Skeletal muscle satellite cell (primary cell): ENCODE measurements at regions not wholly inside any gene's neighbourhood (a gene's known extent, or its start where the extent isn't known, plus 50 kb on each side); places are given as distances from the start of the nearest gene placed in this dataset.
"Not testable (repeated sequence)": the region's sequence is repeated elsewhere in the genome, so short reads cannot be mapped to it uniquely, and the experiment has no call there.

Experiments
- H3K27me3 ChIP-seq: 2 replicates; pipeline ENCODE4 v1.7.0; 2013; ENCODE audit warnings: low read length; ENCODE audit not compliant: control insufficient read depth, insufficient read depth
- H3K36me3 ChIP-seq: 2 replicates; pipeline ENCODE4 v1.7.0; 2013; ENCODE audit warnings: mild to moderate bottlenecking, control low read depth, low read length; ENCODE audit not compliant: insufficient read depth
- H3K4me1 ChIP-seq: 2 replicates; pipeline ENCODE4 v1.7.0; 2013; ENCODE audit warnings: low read length; ENCODE audit not compliant: control insufficient read depth, insufficient read depth
- H3K4me2 ChIP-seq: 2 replicates; pipeline ENCODE4 v1.7.0; 2013; ENCODE audit warnings: mild to moderate bottlenecking, low read length
- H3K4me3 ChIP-seq: 2 replicates; pipeline ENCODE4 v1.7.0; 2013; ENCODE audit warnings: low read length
- H3K9ac ChIP-seq: 2 replicates; pipeline ENCODE4 v1.7.0; 2013; ENCODE audit warnings: mild to moderate bottlenecking, low read depth, low read length, moderate library complexity
- H3K9me3 ChIP-seq: replicated peaks from 2 replicates; pipeline ENCODE4 v1.7.0; 2013; ENCODE audit warnings: mild to moderate bottlenecking, control low read depth, low read length

GRCh38 chr20:29764922-29765610 lies 1492.4 kb upstream of the DEFB115 start:
- H3K4me1 ChIP-seq, H3K4me2 ChIP-seq, H3K9me3 ChIP-seq, H3K4me3 ChIP-seq, H3K36me3 ChIP-seq, H3K9ac ChIP-seq, H3K27me3 ChIP-seq: not testable (repeated sequence)

GRCh38 chr20:29778033-29778432 lies 1479.4 kb upstream of the DEFB115 start:
- not testable (repeated sequence) for H3K4me2 ChIP-seq, H3K4me3 ChIP-seq, H3K9ac ChIP-seq, H3K4me1 ChIP-seq, H3K36me3 ChIP-seq, H3K9me3 ChIP-seq, H3K27me3 ChIP-seq

- not testable (repeated sequence) for H3K36me3 ChIP-seq, H3K4me1 ChIP-seq, H3K4me3 ChIP-seq, H3K9ac ChIP-seq, H3K9me3 ChIP-seq, H3K4me2 ChIP-seq, H3K27me3 ChIP-seq
Observed at GRCh38 chr20:29781217-29781616, 1476.2 kb upstream of the DEFB115 start.

- not testable (repeated sequence) for H3K4me2 ChIP-seq, H3K9me3 ChIP-seq, H3K27me3 ChIP-seq, H3K4me1 ChIP-seq, H3K4me3 ChIP-seq, H3K9ac ChIP-seq, H3K36me3 ChIP-seq
Observed at GRCh38 chr20:29781891-29782290, 1475.6 kb upstream of the DEFB115 start.

- not testable (repeated sequence) for H3K4me2 ChIP-seq, H3K27me3 ChIP-seq, H3K4me1 ChIP-seq, H3K9ac ChIP-seq, H3K36me3 ChIP-seq, H3K4me3 ChIP-seq, H3K9me3 ChIP-seq
Observed at GRCh38 chr20:29787456-29787855, 1470.0 kb upstream of the DEFB115 start.

- no peaks in the 10 kb centered on the region for H3K9me3 ChIP-seq
Observed at GRCh38 chr20:29790510-29790909, 1467.0 kb upstream of the DEFB115 start.

GRCh38 chr20:29831508-29831907 lies 1426.0 kb upstream of the DEFB115 start:
- H3K9me3 ChIP-seq, H3K4me1 ChIP-seq, H3K4me3 ChIP-seq, H3K27me3 ChIP-seq, H3K9ac ChIP-seq, H3K4me2 ChIP-seq, H3K36me3 ChIP-seq: not testable (repeated sequence)

More at GRCh38 chr20:29790510-29790909, 1467.0 kb upstream of the DEFB115 start:
- Histone ChIP-seq H3K36me3 (no peaks in the 10 kb centered on the region), H3K27me3 (no peaks in the 10 kb centered on the region), H3K9ac (no peak overlapping the region), H3K4me1 (no peaks in the 10 kb centered on the region), H3K4me2 (no peak overlapping the region), H3K4me3 (no peak overlapping the region)

GRCh38 chr20:29868014-29868413 lies 1389.5 kb upstream of the DEFB115 start:
- H3K9me3 ChIP-seq, H3K4me2 ChIP-seq, H3K4me3 ChIP-seq, H3K9ac ChIP-seq, H3K4me1 ChIP-seq, H3K36me3 ChIP-seq, H3K27me3 ChIP-seq: not testable (repeated sequence)

GRCh38 chr20:29868688-29869087 lies 1388.8 kb upstream of the DEFB115 start:
- not testable (repeated sequence) for H3K4me1 ChIP-seq, H3K9ac ChIP-seq, H3K27me3 ChIP-seq, H3K4me2 ChIP-seq, H3K9me3 ChIP-seq, H3K4me3 ChIP-seq, H3K36me3 ChIP-seq

GRCh38 chr20:29871816-29872215 lies 1385.6 kb upstream of the DEFB115 start:
- H3K27me3 ChIP-seq, H3K4me2 ChIP-seq, H3K4me3 ChIP-seq, H3K4me1 ChIP-seq, H3K36me3 ChIP-seq, H3K9ac ChIP-seq: not testable (repeated sequence)
- peaks cover 13% of the 10 kb centered on the region for H3K9me3 ChIP-seq

- H3K27me3 ChIP-seq, result no peaks in the 10 kb centered on the region
- H3K9ac ChIP-seq, result peak overlapping the region; percentile 47
- H3K36me3 ChIP-seq, result no peaks in the 10 kb centered on the region
- H3K4me2 ChIP-seq, result peak overlapping the region; percentile 66
- peaks cover 21% of the 10 kb centered on the region for H3K9me3 ChIP-seq
- H3K4me1 ChIP-seq, result no peaks in the 10 kb centered on the region
- peak overlapping the region; percentile 59 for H3K4me3 ChIP-seq
Observed at GRCh38 chr20:29873946-29874345, 1383.5 kb upstream of the DEFB115 start.

- H3K4me1 ChIP-seq, result no peaks in the 10 kb centered on the region
- H3K9me3 ChIP-seq, result peaks cover 25% of the 10 kb centered on the region
- no peaks in the 10 kb centered on the region for H3K27me3 ChIP-seq
- no peak overlapping the region for H3K4me2 ChIP-seq
- no peak overlapping the region for H3K4me3 ChIP-seq
- H3K9ac ChIP-seq, result no peak overlapping the region
- H3K36me3 ChIP-seq, result no peaks in the 10 kb centered on the region
Observed at GRCh38 chr20:29874476-29875202, 1382.8 kb upstream of the DEFB115 start.
